ENCODE measurements at regions not wholly inside any gene's neighbourhood (a gene's known extent, or its start where the extent isn't known, plus 50 kb on each side); places are given as distances from the start of the nearest gene placed in this dataset.

DNA sequence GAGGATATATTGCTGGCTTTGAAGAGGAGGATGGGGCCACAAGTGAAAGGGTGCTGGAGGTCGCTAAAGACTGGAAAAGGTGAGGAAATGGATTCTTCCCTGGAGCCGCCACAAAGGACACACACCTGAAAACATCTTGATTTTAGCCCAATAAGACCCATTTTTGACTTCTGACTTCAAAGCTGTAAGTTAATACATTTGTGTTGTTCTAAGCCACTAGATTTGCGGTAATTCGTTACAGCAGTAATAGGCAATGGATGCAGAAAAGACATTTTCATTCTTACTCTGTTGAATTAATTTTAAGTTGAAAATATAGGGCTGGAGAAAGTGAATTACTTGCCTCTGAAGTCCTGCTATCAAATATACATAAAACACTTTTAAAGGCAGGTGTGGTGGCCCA, 117.7 kb upstream of the RAB12 start:
- no peak overlapping the region for H3K4me2 ChIP-seq (ENCODE audit: insufficient read depth, low read length)
- no peak overlapping the region for H3K9ac ChIP-seq (replicated peaks; ENCODE audit: extremely low read depth, insufficient read depth, low read length)
- no peaks in the 10 kb centered on the region for H3K79me2 ChIP-seq (ENCODE audit: control insufficient read depth, insufficient read depth, low read length)
- H3K36me3 ChIP-seq (ENCODE audit: control insufficient read depth in 2 of 2, extremely low read depth in 1 of 2, insufficient read depth in 2 of 2, low read length in 2 of 2) = no peaks in the 10 kb centered on the region
- no peak overlapping the region for H2AFZ ChIP-seq (ENCODE audit: low read depth, low read length)
- H3K27me3 ChIP-seq (ENCODE audit: control insufficient read depth in 2 of 2, insufficient read depth in 2 of 2, low read length in 2 of 2) = no peaks in the 10 kb centered on the region
- no peak for DNase-seq (ENCODE audit: low read depth, low spot score)
- CTCF ChIA-PET = no interaction called here
- no peak for FAIRE-seq
- no peaks in the 10 kb centered on the region for H3K9me3 ChIP-seq (replicated peaks; ENCODE audit: control insufficient read depth, insufficient read depth, low read length)
- no peak overlapping the region for H3K4me3 ChIP-seq (replicated peaks in 1 of 3; ENCODE audit: insufficient read depth in 1 of 3, low read depth in 1 of 3, low read length in 3 of 3)
- H4K20me1 ChIP-seq (replicated peaks; ENCODE audit: control insufficient read depth, extremely low read depth, insufficient read depth, low read length) = no peaks in the 10 kb centered on the region
- POLR2A ChIA-PET = interaction anchor here (1.2 kb wide), 1 partner anchor 11 kb away, joined by 7 read pairs; no protein-coding TSS in a partner anchor
- BruUV-seq (replicated peaks) = no TSS peak
- no peaks in the 10 kb centered on the region for H3K4me1 ChIP-seq (ENCODE audit: control insufficient read depth, extremely low read depth, insufficient read depth, low read length)
- intact Hi-C loops (cut with micrococcal nuclease) = no loop called here
- dilution Hi-C loops (cut with MboI; ENCODE audit: extremely low pct_ligation_motif_present, low sequenced_read_pairs) = no loop called here
- no peak overlapping the region for H3K27ac ChIP-seq (ENCODE audit: insufficient read depth, low read depth, low read length)
- TF ChIP-seq JUN (IDR thresholded peaks at IDR 0.05; ENCODE audit: borderline replicate concordance, insufficient read depth, insufficient read length, low read depth) = no peak
- TF ChIP-seq, protein P1, sequence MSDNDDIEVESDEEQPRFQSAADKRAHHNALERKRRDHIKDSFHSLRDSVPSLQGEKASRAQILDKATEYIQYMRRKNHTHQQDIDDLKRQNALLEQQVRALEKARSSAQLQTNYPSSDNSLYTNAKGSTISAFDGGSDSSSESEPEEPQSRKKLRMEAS (IDR thresholded peaks at IDR 0.05; ENCODE audit: insufficient read depth, insufficient read length) = no peak
- TF ChIP-seq, protein P2, sequence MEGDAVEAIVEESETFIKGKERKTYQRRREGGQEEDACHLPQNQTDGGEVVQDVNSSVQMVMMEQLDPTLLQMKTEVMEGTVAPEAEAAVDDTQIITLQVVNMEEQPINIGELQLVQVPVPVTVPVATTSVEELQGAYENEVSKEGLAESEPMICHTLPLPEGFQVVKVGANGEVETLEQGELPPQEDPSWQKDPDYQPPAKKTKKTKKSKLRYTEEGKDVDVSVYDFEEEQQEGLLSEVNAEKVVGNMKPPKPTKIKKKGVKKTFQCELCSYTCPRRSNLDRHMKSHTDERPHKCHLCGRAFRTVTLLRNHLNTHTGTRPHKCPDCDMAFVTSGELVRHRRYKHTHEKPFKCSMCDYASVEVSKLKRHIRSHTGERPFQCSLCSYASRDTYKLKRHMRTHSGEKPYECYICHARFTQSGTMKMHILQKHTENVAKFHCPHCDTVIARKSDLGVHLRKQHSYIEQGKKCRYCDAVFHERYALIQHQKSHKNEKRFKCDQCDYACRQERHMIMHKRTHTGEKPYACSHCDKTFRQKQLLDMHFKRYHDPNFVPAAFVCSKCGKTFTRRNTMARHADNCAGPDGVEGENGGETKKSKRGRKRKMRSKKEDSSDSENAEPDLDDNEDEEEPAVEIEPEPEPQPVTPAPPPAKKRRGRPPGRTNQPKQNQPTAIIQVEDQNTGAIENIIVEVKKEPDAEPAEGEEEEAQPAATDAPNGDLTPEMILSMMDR (IDR thresholded peaks at IDR 0.05; ENCODE audit: extremely low read depth in 1 of 2, insufficient read depth in 1 of 2, low read depth in 1 of 2, low read length in 2 of 2) = no peak
- TF ChIP-seq MYC (IDR thresholded peaks at IDR 0.05; ENCODE audit: low read depth, low read length) = no peak
- TF ChIP-seq EZH2 (IDR thresholded peaks at IDR 0.05; ENCODE audit: borderline replicate concordance, low read depth, low read length, severe bottlenecking) = no peak
- TF ChIP-seq GATA2 (IDR thresholded peaks at IDR 0.05; ENCODE audit: insufficient read depth, insufficient read length, low read depth, low read length) = no peak
- no peak for TF ChIP-seq POLR2A (IDR thresholded peaks at IDR 0.05; ENCODE audit: low read depth, low read length)
- TF ChIP-seq POLR2AphosphoS5 (IDR thresholded peaks at IDR 0.05; ENCODE audit: insufficient read depth, low read depth, low read length) = no peak
- no peaks in the 10 kb centered on the region for H3K9me1 ChIP-seq (replicated peaks; ENCODE audit: control insufficient read depth, extremely low read depth, insufficient read depth, low read length)
